ENCODE measurements at regions not wholly inside any gene's neighbourhood (a gene's known extent, or its start where the extent isn't known, plus 50 kb on each side); places are given as distances from the start of the nearest gene placed in this dataset.

GRCh38 chr16:86991679-86992078 lies 325.5 kb downstream of the C16orf95 start:
- TF ChIP-seq EZH2 (IDR thresholded peaks at IDR 0.05; ENCODE audit: borderline replicate concordance) = no peak
- TF ChIP-seq, protein P1, sequence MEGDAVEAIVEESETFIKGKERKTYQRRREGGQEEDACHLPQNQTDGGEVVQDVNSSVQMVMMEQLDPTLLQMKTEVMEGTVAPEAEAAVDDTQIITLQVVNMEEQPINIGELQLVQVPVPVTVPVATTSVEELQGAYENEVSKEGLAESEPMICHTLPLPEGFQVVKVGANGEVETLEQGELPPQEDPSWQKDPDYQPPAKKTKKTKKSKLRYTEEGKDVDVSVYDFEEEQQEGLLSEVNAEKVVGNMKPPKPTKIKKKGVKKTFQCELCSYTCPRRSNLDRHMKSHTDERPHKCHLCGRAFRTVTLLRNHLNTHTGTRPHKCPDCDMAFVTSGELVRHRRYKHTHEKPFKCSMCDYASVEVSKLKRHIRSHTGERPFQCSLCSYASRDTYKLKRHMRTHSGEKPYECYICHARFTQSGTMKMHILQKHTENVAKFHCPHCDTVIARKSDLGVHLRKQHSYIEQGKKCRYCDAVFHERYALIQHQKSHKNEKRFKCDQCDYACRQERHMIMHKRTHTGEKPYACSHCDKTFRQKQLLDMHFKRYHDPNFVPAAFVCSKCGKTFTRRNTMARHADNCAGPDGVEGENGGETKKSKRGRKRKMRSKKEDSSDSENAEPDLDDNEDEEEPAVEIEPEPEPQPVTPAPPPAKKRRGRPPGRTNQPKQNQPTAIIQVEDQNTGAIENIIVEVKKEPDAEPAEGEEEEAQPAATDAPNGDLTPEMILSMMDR (IDR thresholded peaks at IDR 0.05; ENCODE audit: poor library complexity) = no peak

Measured in hepatocyte (in vitro differentiated cells).